Mucosa of gallbladder (tissue), 1 donor: ENCODE measurements at regions not wholly inside any gene's neighbourhood (a gene's known extent, or its start where the extent isn't known, plus 50 kb on each side); places are given as distances from the start of the nearest gene placed in this dataset.
A peak's percentile ranks its signal among the peaks of the same experiment; 100 is the strongest.
"Not testable (repeated sequence)": the region's sequence is repeated elsewhere in the genome, so short reads cannot be mapped to it uniquely, and the experiment has no call there.

Experiments used
- DNase-seq: peaks from one replicate; pipeline ENCODE4 v3.0.0-alpha.2; 2020; ENCODE audit warnings: low spot score
- donor health status: DM: no; HTN: no; CAD: no.

DNA sequence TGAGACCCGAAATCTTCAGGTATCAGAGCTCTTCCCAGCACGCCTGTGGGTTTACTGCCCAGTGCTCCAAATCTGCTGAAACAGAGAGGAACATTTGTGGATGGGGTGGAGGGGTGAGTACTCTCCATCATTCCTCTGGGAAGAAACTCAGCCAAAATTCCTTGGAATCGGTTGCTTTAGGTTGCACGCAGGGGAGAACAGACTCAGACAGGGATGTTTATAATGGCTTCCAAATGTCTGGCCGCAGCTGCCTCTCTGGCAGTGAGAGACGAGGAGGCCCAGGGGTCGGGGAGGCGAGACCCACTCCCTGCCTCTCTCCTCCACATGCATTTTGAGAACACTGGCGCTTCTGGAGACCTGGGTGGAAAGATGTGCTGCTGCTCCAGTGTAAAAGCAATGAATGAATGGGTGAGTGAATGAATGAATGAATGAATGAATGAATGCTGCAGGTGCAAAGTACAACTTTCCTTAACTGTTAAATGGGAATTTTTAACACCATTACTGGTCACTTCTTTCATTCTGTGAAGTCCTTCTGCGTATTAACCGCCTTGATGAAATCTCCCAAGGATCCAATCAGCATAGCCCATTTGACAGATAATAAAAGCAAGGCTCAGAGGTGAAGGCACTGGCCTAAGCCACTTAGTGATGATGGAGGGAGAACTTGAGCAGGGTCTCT, 437.4 kb downstream of the MIAT start:
- no peak for DNase-seq

DNA sequence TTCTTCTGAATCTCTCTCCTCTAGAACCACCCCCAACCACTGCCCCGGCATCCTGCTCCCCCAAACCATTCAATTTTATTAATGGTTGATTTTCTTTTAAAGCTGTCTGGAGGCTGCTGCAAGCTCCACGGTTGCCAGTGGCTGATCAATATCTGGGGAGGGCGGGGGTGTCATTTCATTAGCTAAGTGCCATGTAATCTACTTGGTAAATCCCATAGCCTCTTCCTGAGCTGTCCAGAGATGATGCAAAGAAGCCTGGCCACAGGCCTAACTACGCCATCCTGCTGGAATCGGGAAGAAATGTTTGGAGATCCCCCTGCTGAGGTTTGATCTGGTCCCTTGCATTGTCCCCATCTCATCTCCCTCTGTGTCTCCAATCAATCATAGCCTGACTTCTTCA, 440.1 kb downstream of the MIAT start:
- no peak for DNase-seq

DNA sequence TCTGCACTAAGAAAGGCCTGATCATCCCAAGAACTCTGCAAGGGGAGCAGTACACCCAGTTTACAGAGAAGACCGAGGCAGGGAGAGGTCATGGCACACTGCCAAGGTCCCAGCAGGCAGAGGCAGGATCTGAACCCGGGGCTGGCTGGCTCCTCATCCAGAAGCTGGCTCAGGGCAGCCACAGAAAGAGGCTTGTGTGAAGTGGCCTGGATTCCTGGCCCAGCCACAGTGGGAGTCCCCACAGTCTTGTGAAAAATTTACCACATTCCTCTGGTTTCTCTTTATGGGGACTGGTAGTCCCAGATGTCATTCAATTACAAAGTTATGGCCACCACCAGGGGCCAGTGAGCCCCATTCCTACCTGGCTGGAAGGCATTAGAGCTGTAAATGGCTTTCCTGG, 440.5 kb downstream of the MIAT start:
- no peak for DNase-seq

DNA sequence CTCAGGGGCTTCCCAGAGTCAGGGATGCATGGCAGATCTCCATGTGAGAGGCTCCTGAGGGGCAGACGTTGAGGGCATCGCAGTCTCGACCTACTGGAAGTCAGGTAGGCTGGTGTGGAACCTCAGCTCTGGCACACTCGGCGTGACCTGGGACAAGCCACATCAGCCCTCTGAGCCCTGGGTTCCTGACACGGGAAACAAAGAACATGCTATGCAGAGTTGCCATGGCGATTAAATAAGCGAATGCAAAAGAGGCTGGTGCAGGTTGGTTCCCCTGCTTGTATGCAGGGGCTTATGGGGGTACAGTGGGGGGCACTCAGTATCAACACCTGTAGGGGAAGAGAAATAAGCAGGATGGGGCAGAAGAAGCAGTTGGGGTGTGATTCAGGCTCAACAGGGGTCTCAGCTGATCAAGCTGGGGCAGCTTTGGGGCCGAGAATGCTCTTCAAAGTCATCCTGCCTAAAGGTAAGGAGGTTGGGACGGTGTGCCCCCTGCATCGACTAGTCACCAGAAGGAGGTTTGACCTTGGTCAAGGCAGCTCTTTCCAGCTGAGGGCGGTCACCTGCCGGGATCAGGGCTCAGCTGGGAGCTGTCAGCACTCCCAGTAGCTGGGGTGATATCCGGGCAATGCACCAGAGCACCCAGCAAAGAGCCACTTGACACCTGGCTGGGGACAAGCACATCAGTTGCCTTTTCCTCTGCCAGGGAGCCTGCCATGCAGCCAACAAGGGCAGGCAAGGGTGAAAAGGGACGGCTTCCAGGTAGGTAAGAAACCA, 442.7 kb downstream of the MIAT start:
- no peak for DNase-seq

DNA sequence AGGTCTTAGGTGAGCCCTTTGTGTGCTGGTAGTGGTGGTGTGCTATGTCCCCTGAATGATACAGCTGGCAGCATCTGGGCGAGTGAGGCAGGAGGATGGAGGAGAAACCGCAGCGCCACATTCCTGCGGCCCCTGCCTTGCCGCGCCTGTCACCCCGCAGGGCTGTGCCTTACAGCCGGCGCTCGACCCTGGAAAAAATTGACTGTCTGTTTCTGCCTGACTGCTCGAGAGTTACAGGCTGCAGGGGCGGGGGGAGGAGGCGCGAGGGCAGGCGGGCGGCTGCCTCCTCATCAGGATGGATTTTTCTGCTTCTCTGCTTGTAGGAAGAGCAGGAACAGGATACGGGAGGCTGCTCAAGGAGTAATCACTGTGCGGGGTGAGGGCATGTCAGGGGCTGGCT, 443.4 kb downstream of the MIAT start:
- peak; percentile 36 for DNase-seq

DNA sequence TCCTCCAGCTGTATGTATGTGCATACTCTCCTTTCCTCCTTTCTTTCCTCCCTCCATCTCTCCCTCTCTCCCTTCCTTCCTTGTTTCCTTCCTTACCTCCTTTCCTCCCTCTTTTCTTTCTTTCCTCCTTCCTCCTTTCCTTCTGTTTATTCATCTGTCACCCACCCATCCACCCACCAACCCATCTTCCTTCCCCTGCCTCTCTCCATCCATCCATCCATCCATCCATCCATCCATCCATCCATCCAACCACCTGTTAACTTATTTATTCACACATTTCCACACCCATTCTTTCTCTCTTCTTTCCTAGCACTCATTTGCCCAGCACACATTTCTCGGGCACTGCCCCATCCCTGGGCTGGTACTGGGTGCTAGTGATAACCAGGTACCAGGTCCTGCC, 443.9 kb downstream of the MIAT start:
- DNase-seq: no peak

DNA sequence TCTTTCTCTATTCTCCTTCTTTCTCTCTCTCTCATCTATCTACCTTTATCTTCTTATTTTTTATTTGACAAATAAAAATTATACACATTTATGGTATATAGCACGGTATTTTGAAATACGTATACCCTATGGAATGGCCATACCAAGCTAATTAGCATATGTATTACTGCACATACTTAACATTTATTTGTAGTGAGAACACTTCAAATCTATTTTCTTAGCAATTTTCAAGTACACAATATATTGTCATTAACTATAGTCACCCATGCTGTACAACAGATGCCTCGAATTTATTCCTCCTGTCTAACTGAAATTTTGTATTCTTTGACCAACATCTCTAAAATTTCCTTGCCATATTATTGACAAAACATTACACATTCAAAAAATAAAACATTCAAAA, 447.1 kb downstream of the MIAT start:
- DNase-seq: no peak

DNA sequence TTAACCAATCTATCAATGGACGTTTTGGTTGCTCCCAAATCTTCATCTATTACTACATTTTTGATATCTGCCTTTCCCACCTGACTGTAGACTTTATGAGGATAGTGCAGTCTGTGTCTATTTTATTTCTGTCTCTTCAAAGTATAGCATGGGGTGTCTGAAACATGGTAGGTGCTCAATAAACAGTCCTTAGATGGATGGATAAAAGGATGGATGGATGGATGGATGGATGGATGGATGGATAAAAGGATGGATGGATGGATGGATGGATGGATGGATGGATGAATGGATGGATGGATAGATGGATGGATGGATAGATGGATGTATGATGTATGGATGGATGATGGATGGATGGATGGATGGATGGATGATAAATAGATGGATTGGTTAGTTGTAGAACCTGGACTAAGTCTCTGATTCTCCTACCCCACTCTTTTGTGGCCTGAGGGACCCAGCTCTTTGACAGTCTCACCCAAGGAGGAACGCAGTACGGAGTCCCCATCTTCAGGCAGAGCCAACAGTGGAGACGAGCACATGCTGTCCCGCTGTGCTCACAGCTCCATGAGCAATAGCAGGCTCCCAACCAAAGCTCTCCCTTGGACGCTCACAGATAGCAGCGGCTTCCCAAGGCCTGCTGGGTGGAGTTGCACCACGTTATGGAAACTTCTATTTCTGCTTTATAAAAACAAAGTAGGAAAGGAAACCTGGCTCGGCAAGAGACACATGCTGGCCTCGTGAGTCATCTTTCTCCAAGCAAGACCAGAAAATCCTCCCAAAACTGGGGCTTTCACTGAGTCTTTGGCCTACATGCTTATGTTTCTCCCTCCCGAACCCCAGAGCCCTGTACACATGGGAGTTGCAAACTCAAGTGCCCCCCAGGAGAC, 448.0 kb downstream of the MIAT start:
- DNase-seq: peak; percentile 75

DNA sequence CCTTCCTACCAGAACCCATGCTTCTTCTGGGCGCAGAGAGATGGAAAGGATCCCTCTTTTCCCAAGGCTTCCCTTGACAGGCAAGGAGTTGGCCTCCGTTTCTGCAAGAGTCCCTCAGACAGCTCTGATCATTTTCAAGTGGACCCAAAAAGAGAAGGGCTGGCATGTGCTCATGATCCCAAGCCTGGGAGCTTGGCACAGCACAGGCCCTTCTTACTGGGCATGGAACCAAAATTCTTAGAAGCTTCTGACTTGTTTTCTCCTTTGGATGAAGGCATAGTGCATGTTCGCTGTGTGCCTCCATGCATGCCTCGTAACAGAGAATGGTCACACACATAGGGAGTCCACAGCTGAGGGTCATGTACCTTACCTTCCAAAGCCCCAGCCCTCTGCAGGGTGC, 449.6 kb downstream of the MIAT start:
- DNase-seq: no peak

DNA sequence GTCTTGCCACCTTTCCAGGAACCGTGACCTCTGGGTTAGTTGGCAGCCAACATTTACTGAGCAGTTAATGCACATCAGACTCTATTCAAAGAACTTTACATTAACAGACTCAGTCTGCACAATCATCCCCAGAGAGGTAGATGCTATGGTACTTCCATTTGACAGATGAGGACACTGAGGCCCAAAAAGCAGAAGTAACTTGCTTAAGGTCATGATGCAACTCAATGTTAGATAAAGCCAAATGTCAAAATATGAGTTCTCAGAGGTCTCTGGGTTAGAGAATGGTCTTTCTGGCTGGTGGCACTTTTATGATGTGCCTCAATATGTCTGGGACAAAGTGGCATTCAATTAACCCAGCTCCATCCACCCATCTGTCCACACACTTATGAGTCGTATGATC, 450.0 kb downstream of the MIAT start:
- DNase-seq: no peak

DNA sequence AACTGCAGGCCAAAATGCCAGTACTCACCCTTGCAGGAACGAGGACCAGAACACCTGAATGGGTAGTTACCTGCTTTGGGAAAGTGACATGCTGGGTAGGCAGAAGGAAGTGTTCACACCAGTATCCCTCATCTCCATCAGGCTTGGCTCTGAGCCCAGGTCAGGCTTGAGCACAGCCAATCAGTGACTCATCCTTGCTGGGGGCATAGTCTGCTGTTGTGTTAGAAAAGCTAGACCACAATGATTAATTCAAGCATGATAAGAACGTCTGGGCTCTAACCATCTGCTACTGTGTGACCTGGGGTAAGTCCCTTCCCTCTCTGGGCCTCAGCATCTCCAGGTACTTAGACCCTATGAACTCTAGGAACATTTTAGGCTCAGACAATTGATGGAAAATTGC, 450.4 kb downstream of the MIAT start:
- DNase-seq: peak; percentile 92

DNA sequence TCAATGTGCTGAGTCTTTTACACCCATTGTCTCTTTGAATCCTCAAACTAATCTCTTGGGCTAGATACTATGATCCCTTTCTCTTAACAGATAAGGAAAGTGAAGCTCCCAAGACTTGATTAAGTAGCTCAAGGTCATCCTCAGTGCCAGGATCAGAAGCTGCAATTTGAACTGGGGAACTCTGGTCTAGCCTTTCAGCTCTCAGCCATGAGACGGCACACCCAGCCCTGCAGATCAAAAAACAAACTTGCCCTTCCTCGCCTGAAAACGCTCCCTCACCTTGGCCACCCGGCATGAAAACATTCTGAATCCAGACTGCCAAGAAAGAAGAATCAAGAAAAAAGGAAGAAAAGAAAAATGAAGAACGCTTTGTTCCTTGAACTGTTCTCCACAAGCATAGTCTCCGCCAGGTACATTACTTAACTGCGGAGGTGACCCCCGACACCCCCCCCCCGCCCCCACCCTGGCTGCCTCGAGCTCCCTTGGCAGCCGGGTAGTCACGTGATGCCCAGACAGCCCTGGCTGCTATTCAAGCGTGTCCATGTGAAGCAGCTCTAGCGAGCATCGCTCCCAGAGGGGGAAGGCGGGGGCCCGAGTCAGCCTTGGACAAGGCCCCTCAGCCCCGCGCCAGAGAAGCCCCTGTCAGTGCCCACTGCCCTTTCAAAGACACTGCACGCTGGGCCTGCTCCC, 451.2 kb downstream of the MIAT start:
- peak; percentile 80 for DNase-seq

DNA sequence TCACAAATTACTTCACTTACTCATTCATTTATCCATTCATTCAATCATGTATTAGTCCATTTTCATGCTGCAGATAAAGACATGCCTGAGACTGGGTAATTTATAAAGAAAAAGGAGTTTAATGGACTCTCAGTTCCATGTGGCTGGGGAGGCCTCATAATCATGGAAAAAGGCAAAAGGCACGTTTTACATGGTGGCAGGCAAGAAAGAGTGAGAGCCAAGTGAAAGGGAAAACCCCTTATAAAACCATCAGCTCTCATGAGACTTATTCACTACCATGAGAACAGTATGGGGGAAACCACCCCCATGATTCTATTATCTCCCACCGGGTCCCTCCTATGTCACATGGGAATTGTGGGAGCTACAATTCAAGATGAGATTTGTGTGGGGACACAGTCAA, 452.0 kb downstream of the MIAT start:
- not testable (repeated sequence) for DNase-seq

DNA sequence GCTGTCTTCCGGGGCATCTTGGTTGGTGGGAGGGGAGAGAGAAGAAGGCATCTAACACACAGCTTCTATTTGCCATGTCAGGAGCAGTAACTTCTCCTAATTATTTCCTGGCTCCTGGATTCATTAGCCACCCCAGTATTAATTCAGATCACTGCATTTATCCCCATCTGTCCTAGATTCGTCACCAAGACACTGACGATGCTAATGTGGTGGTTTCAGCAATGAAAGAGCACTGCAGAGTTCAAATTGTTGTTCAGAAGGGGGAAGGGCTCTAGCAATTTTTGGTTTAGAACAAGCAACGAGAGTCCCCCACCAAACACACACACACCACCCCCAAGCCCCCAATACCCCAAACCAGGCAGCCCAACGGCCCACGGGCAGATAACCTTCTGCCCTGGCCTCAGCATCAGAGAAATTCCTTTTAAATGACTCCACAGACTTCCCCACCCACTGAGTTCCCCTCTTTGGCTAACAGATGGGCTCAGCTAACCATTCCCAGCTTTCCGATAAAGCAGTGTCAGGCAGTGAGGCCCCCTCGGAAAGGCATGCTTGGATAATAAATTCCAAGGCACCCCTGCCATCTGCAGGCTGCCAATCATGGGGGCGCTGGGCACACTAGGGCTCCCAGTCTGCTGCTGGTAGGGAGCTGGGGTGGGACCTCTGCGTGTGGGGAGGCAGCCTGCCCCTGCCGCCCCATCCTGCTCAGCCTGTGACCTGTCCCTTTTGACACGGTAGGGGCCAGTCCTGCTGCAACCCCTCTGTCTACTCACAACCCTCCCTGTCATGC, 453.5 kb downstream of the MIAT start:
- DNase-seq: no peak

DNA sequence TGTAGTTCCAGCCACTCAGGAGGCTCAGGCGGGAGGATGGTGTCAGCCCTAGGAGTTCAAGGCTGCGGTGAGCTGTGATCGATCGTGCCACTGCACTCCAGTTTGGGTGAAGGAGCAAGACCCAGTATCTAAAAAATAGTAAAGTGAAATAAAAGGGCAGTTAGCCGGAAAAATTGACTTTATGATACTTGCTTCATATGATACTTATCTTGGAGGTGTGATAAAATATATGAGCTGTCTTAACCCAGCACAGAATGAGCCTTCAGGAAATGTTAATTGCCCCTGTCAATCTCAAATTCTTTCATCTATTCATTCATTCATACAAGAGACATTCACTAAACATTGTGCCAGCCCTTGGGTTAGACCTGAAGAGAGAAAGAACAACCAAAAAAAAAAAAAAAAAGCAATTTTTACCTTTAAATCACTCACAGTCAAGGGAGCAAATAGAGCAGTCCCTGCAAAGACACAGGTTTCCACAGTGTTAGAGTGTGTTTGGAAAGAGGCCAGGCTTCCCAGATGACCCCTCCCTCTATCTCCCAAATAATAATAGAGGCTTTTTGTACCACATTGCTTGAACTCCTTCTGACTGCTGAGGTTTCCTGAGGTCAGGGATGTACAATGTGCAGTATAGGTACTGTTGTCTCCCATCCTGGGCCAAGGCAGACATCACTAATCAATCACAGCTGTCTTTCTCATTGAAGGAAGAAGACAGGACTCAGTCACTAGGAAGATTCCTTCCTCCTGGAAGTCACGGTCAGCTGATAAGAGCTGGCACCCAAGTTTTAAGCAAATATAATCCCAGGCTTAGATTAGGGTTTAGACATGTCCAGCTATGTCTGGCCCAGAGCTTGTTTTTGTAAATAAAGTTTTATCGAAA, 454.6 kb downstream of the MIAT start:
- no peak for DNase-seq

DNA sequence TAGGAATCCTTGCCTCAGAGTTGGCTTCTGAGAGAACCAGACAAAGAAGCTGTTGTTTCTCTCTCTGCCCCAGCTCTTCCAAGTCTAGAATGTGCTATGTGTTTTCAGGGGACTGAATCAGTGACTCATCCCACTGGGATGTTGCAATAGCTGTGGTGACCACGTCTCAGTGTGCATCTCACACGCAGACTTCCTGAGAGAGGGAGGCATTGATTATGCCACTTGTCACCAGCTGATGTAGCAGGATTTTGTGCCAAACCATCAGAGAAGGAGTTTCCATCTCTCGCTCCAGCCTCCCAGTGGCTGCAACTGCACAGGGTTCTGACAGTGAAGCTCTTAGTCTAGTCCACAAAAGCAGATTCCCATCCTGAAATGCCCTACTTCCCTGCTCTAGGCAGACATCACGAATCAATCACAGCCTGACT, 455.8 kb downstream of the MIAT start:
- DNase-seq: peak; percentile 91

DNA sequence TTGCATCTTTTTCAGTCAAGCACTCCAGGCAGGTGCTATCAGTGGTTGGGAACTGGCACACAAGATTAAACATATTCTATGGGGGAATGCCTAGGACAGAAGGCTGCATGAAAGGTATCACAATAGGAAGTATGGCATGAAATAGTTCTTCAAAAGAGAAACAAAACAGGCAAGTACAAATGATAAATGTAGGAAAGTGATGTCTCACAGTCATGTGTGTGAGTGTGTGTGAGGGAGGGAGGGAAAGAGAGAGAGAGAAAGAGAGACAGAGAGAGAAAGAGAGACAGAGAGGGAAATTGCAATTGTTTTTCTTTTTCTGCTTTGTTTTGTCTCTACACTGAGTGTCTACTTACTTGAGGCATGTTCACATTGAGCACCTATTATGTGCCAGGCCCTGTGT, 456.3 kb downstream of the MIAT start:
- DNase-seq: no peak

DNA sequence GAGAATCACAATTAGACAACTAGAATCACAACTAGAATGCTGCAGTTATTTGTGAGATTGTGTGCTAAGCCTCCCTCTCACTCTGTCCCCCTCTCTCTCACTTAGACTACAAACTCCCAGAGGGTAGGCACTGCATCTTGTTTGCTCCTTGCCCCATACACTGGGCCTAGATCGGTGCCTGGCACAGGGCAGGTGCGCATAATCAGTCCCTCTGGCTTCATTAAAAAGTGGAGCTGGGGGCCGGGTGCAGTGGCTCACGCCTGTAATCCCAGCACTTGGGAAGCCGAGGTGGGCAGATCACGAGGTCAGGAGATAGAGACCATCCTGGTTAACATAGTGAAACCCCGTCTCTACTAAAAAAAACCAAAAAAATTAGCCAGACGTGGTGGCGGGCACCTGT, 456.8 kb downstream of the MIAT start:
- no peak for DNase-seq

DNA sequence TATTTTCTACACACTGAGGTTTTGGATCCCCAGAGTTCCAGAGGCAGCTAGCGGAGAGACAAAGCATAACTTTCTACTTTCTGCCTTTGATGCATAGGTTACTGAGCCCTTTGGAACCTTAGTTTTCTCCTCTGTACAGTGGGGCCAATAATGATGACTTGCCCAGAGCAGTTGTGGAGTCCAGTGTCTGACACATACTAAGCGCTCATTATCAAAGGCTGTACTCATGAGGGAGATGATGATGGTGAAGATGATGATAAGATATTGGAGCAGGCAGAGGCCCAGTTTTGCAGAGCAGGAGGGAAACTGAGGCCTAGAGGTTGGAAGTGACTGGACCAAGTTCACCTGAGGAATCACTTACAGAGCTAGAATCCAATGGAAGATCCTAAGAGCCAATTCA, 458.0 kb downstream of the MIAT start:
- no peak for DNase-seq

DNA sequence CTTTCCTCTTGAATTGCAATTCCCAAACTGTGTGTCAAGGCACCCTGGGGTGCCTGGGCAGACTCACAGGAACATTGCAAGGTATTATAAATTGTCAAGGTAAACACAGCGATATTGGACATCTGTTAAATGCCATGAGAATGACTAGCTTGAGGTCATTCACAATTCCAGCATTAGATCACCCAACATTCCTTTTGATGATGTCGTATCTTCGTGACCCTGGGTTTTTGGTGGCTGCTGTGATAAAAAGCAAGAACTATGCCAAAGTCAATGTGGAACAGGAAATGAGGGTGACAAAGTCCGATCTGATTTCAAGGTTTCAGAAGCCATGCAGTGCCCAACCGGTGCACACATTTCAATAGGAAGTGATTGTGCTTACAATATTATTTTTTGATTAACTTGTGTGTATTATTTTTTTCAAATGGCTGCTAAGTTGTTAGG, 458.4 kb downstream of the MIAT start:
- peak; percentile 82 for DNase-seq
